ENCODE measurements at regions not wholly inside any gene's neighbourhood (a gene's known extent, or its start where the extent isn't known, plus 50 kb on each side); places are given as distances from the start of the nearest gene placed in this dataset.
A peak's percentile ranks its signal among the peaks of the same experiment; 100 is the strongest.

DNA sequence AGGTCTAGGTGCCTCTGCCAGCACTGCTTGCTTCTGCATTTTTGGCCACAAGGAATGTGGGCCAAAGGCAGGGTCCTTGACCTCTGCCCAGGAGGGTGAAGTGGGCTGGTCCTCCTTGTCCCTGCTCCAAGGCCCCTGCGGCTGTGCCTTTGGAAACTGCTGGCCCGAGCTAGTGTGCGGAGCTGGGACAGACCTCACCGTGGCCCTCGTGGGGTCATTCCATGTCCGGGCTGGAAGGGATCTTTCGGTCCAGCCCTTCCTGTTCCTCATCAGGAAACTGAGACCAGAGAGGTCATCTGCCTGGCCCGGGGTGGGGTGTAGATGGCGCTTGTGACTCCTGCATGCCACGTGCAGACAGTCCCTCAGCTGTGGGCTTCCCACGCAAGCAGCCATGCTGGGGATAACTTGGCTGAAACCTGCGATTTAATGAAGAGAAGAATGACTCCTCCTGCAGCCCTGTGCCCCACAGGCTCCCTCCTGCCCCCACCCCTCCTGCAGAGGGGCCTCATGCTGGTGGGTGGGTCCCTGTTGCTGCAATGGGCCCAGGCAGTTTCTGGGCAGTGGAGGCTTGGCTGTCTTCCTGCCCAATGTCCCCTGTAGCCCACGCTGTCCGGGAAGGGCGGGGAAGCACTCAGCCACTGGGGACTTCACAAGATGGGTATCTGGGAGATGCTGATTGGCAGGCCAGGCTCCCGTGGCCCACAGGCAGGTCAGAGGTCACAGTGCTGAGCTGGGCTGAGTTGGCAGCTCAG lies 245.2 kb downstream of the SEC14L1 start:
- Histone ChIP-seq H3K27me3 (ENCODE audit: control insufficient read depth in 1 of 2, insufficient read depth in 2 of 2, low read length in 2 of 2) (no peaks in the 10 kb centered on the region), H3K4me1 (ENCODE audit: insufficient read depth, low read length) (peaks cover 98% of the 10 kb centered on the region), H3K9me3 (ENCODE audit: control insufficient read depth in 1 of 2, insufficient read depth in 1 of 2, low read length in 2 of 2) (peaks cover 0 to 6% of the 10 kb centered on the region in 2 experiments), H3K27ac (ENCODE audit: low read depth in 1 of 2, low read length in 2 of 2) (peak overlapping the region; percentile 25 to 32), H3K36me3 (ENCODE audit: insufficient read depth, low read length) (peaks cover 2% of the 10 kb centered on the region), H3K4me3 (ENCODE audit: low read length) (no peak overlapping the region)
- TF ChIP-seq, protein P1, sequence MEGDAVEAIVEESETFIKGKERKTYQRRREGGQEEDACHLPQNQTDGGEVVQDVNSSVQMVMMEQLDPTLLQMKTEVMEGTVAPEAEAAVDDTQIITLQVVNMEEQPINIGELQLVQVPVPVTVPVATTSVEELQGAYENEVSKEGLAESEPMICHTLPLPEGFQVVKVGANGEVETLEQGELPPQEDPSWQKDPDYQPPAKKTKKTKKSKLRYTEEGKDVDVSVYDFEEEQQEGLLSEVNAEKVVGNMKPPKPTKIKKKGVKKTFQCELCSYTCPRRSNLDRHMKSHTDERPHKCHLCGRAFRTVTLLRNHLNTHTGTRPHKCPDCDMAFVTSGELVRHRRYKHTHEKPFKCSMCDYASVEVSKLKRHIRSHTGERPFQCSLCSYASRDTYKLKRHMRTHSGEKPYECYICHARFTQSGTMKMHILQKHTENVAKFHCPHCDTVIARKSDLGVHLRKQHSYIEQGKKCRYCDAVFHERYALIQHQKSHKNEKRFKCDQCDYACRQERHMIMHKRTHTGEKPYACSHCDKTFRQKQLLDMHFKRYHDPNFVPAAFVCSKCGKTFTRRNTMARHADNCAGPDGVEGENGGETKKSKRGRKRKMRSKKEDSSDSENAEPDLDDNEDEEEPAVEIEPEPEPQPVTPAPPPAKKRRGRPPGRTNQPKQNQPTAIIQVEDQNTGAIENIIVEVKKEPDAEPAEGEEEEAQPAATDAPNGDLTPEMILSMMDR (IDR thresholded peaks at IDR 0.05), result no peak
- Mint-ChIP-seq H3K9me3 (no peaks in the 10 kb centered on the region), H3K36me3 (ENCODE audit: low read depth) (peaks cover 16% of the 10 kb centered on the region), H3K27me3 (no peaks in the 10 kb centered on the region), H3K4me3 (peak overlapping the region; percentile 25), H3K27ac (peak overlapping the region; percentile 90), H3K4me1 (ENCODE audit: low read depth) (peaks cover 92% of the 10 kb centered on the region)
- intact Hi-C loops (cut with DNase I, micrococcal nuclease), result no loop called here
- no peak for ATAC-seq (ENCODE audit: poor library complexity)
- POLR2A ChIA-PET, result interaction anchor here (1.7 kb wide), 1 partner anchor 10 kb away, joined by 6 read pairs; no protein-coding TSS in a partner anchor
- DNase-seq, result no peak
- CTCF ChIA-PET, result interaction anchor here (1.5 to 2.6 kb wide), 2 partner anchors 12 to 54 kb away, joined by 3 to 6 read pairs; no protein-coding TSS in a partner anchor

- peak overlapping the region; percentile 25 to 32 for H3K27ac ChIP-seq (ENCODE audit: low read depth in 1 of 2, low read length in 2 of 2)
- peaks cover 2% of the 10 kb centered on the region for H3K36me3 ChIP-seq (ENCODE audit: insufficient read depth, low read length)
- peaks cover 92% of the 10 kb centered on the region for H3K4me1 Mint-ChIP-seq (ENCODE audit: low read depth)
- H3K4me3 Mint-ChIP-seq, result peak overlapping the region; percentile 66
- H3K9me3 ChIP-seq (ENCODE audit: control insufficient read depth in 1 of 2, insufficient read depth in 1 of 2, low read length in 2 of 2), result peaks cover 0 to 6% of the 10 kb centered on the region in 2 experiments
- peaks cover 98% of the 10 kb centered on the region for H3K4me1 ChIP-seq (ENCODE audit: insufficient read depth, low read length)
- no peak overlapping the region for H3K4me3 ChIP-seq (ENCODE audit: low read length)
- POLR2A ChIA-PET, result interaction anchor here (1.3 to 1.7 kb wide), 3 partner anchors 10 to 38 kb away, joined by 4 to 6 read pairs (median 6); no protein-coding TSS in a partner anchor
- no peaks in the 10 kb centered on the region for H3K9me3 Mint-ChIP-seq
- intact Hi-C loops (cut with DNase I, micrococcal nuclease), result no loop called here
- ATAC-seq (ENCODE audit: poor library complexity) (no peak), DNase-seq (no peak)
- no peaks in the 10 kb centered on the region for H3K27me3 Mint-ChIP-seq
- H3K36me3 Mint-ChIP-seq (ENCODE audit: low read depth), result peaks cover 20% of the 10 kb centered on the region
- peak overlapping the region; percentile 90 for H3K27ac Mint-ChIP-seq
- TF ChIP-seq, protein P1 (IDR thresholded peaks at IDR 0.05), result no peak
- CTCF ChIA-PET, result interaction anchor here (1.5 to 2.6 kb wide), 2 partner anchors 12 to 55 kb away, joined by 3 to 6 read pairs; no protein-coding TSS in a partner anchor
- no peaks in the 10 kb centered on the region for H3K27me3 ChIP-seq (ENCODE audit: control insufficient read depth in 1 of 2, insufficient read depth in 2 of 2, low read length in 2 of 2)
These were observed 245.9 kb downstream of the SEC14L1 start for GRCh38 chr17:77386502-77387192.

DNA sequence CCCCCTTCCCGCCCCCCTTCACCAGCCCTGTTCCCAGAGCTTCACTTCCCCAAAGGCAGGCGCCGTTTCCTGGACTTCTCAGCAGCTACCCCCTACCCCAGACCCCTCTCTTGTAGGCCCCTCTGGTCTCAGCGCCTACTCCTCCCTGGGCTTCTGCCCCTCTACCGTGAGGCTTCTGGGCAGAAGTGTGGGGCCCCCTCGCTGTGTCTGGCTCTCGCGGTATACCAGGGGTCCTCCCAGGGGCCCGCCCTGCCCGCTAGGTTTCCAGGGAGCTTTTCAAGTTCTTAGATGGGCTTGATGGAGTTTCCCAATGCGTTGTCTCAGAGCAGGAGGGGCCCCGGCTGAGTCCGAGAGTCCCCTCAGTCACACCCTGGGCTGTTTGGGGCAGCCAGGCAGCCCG lies 247.1 kb downstream of the SEC14L1 start:
- DNase-seq (no peak), ATAC-seq (ENCODE audit: poor library complexity) (no peak)
- Mint-ChIP-seq H3K27ac (peak overlapping the region; percentile 90), H3K4me1 (ENCODE audit: low read depth) (peaks cover 92% of the 10 kb centered on the region), H3K36me3 (ENCODE audit: low read depth) (peaks cover 23% of the 10 kb centered on the region), H3K4me3 (peak overlapping the region; percentile 59), H3K27me3 (no peaks in the 10 kb centered on the region), H3K9me3 (no peaks in the 10 kb centered on the region)
- TF ChIP-seq, protein P1 (IDR thresholded peaks at IDR 0.05), result no peak
- ChIA-PET POLR2A (interaction anchor here (1.3 to 5.4 kb wide), 7 partner anchors 12 to 571 kb away, joined by 4 to 74 read pairs (median 10); partner anchors contain the start of gene TNRC6C), CTCF (interaction anchor here (0.7 to 2.6 kb wide), 3 partner anchors 12 to 843 kb away, joined by 3 to 26 read pairs (median 6); no protein-coding TSS in a partner anchor)
- intact Hi-C loops (cut with DNase I, micrococcal nuclease), result no loop called here
- peaks cover 0 to 6% of the 10 kb centered on the region in 2 experiments for H3K9me3 ChIP-seq (ENCODE audit: control insufficient read depth in 1 of 2, insufficient read depth in 1 of 2, low read length in 2 of 2)
- H3K27ac ChIP-seq (ENCODE audit: low read depth in 1 of 2, low read length in 2 of 2), result no peak overlapping the region
- H3K4me1 ChIP-seq (ENCODE audit: insufficient read depth, low read length), result peaks cover 98% of the 10 kb centered on the region
- H3K4me3 ChIP-seq (ENCODE audit: low read length), result no peak overlapping the region
- peaks cover 4% of the 10 kb centered on the region for H3K36me3 ChIP-seq (ENCODE audit: insufficient read depth, low read length)
- no peaks in the 10 kb centered on the region for H3K27me3 ChIP-seq (ENCODE audit: control insufficient read depth in 1 of 2, insufficient read depth in 2 of 2, low read length in 2 of 2)
